ENCODE measurements at regions not wholly inside any gene's neighbourhood (a gene's known extent, or its start where the extent isn't known, plus 50 kb on each side); places are given as distances from the start of the nearest gene placed in this dataset.
"Not testable (repeated sequence)": the region's sequence is repeated elsewhere in the genome, so short reads cannot be mapped to it uniquely, and the experiment has no call there.

DNA sequence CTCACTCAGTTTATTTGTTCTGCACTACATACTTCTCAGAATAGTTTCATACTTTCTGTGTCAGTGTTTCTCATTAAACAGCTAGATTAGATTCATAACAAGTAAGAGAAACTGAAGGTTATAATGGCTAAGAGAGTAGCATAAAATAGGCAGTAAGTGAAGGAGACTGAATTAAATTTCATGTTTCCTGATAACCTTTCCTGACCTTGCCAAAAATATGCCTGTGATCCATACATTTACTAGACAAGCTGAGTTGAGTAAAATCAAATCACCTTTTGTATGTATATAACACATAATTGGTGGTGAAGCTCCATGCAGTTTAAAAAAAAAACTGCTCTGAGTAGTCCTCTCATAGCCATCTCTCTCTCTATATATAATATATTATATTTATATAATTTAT, 545.3 kb upstream of the PCDH20 start:
- ATAC-seq (ENCODE audit: poor library complexity): no peak
- intact Hi-C loops (cut with DNase I): no loop called here
- DNase-seq: no peak

DNA sequence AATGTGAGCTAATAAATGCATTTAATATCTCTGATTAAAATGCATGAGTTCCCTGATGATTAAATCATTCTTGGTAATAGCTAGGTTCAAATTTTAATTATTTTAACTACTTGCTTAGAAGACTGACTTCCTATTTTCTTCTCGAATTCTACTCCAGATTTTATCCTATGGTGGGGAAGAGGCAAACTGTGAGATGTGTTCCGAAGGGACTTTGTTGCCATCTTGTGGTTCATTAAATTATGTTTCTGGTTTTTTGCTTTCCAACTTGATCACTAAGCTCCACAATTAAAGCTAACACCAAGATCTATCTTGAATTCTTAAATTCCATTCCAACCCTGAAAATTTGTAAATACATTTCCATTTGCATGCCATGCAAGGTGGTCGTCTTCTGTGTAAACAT, 538.4 kb upstream of the PCDH20 start:
- DNase-seq (no peak), ATAC-seq (ENCODE audit: poor library complexity) (no peak)
- intact Hi-C loops (cut with DNase I): no loop called here

DNA sequence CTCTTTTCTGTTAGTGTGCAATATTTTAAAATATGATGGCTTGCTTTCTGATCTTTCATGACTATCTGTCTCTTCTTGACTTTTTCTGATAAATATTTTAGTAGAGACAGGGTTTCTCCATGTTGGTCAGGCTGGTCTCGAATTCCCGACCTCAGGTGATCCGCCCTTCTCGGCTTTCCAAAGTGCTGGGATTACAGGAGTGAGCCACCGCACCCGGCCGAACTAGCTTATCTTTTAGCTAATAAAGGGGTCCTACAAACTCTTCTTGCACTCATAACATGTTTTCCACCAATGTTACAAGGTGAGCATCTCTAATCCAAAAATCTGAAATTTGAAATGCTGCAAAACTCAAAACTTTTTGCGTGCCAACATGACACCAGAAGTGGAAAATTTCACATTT, 535.2 kb upstream of the PCDH20 start:
- no peak for ATAC-seq (ENCODE audit: poor library complexity)
- no peak for DNase-seq
- intact Hi-C loops (cut with DNase I): no loop called here

DNA sequence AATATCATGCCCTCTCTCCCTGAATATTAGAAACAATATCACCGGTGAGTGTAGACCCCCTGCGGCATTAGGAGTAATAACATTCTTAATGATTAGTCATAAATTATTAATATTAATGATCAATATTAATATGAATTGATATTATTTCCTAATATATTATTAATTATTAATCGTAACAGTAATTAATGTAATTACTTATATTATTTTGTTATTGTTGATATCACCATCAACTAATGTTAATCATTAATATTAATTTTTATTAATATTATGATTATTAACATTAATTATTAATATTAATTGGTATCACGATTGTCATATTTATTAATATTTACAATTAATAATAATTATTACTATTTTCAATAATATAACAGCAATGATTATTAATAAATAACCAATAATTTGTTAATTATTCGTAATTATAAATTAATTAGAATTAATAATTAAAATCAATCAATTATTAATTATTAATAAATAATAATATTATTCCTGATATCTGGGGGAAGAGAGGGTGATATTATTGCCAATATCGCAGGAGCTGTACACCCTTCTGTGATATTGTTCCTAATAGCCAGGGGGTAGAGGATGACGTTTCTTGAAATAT, 528.8 kb upstream of the PCDH20 start:
- DNase-seq: no peak
- ATAC-seq (ENCODE audit: poor library complexity): no peak
- intact Hi-C loops (cut with DNase I): no loop called here

DNA sequence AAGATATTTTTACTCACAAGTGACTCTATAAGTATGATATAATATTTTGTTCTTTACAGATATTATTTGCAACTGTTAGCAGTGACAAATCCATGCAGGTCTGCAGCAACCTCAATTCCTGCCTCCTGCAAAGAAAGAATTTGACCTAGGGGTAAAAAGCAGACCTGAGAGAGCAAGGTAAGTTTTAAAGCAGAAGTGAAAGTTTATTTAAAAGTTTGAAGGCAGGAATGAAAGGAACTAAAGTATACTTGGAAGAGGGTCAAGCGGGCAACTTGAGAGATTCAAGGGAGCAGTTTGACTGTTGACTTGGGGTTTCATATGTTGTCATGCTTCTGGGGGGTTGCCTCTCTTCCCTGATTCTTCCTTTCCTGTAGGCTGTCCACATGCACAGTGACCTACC, 520.1 kb upstream of the PCDH20 start:
- ATAC-seq (ENCODE audit: poor library complexity) (no peak), DNase-seq (no peak)
- intact Hi-C loops (cut with DNase I): no loop called here

DNA sequence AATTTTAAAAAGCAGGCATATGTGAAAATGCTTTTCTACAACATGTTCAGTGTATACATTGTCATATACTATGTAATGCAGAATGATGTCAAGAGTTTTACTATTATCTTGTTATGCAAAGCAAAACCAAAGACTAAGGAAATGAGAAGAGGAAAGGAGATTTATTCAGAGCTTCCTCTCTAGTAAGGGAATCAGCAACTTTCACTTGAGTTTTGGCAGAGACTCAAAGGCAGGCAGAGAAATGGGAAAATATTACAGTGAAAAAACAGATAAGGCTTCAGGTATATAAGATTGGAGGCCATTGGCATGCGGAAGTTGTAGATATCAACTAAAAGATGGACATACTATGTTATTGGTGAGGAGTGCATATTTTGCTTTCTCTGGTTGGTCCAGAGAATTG, 512.0 kb upstream of the PCDH20 start:
- DNase-seq (no peak), ATAC-seq (ENCODE audit: poor library complexity) (no peak)
- intact Hi-C loops (cut with DNase I): no loop called here

DNA sequence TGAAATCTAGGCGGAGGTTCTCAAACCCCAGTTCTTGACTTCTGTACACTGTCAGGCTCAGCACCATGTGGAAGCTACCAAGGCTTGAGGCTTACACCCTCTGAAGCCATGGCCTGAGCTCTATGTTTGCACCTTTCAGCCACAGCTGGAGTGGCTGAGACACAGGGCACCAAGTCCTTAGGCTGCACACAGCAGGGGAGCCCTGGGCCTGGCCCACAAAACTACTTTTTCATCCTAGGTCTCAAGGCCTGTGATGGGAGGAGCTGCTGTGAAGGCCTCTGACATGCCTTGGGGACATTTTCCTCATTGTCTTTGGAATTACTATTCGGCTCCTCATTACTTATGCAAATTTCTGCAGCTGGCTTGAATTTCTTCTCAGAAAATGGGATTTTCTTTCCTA, 503.2 kb upstream of the PCDH20 start:
- DNase-seq (no peak), ATAC-seq (ENCODE audit: poor library complexity) (no peak)
- intact Hi-C loops (cut with DNase I): no loop called here

DNA sequence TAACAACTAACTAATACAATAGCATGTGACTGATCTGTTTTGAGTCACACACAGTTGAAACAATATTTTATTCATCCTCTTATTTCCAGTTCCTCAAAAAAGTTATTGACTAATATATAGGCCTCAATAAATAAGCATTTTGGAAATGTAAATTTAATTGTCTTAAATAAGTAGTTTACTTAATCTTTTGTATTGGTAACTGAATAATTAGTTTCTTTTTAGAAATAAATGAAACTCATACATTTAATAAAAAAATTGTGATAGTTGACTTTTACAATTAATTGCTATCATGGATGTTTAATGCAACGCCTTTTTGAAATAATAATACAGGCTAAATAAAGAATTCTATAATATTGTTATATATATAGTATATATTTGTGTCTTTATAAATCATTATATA, 500.8 kb upstream of the PCDH20 start:
- ATAC-seq (ENCODE audit: poor library complexity) (no peak), DNase-seq (no peak)
- intact Hi-C loops (cut with DNase I): no loop called here

DNA sequence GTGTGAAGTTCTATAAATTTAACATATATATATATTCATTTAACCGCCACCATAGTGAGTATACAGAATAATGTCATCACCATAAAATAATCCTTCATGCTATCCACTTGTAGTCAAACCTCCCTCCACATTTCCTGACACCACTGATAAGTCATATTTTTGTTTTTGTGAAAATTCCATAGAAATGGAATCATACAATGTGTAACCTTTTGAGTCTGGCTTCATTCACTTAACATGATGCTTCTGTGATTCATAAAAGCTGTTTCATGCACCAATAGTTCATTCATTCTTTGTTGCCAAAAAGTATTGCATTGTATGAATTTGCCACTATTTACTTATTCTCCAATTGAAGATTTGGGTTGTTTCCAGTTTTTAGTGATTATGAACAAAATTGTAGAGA, 497.5 kb upstream of the PCDH20 start:
- DNase-seq: no peak
- no peak for ATAC-seq (ENCODE audit: poor library complexity)
- intact Hi-C loops (cut with DNase I): no loop called here

DNA sequence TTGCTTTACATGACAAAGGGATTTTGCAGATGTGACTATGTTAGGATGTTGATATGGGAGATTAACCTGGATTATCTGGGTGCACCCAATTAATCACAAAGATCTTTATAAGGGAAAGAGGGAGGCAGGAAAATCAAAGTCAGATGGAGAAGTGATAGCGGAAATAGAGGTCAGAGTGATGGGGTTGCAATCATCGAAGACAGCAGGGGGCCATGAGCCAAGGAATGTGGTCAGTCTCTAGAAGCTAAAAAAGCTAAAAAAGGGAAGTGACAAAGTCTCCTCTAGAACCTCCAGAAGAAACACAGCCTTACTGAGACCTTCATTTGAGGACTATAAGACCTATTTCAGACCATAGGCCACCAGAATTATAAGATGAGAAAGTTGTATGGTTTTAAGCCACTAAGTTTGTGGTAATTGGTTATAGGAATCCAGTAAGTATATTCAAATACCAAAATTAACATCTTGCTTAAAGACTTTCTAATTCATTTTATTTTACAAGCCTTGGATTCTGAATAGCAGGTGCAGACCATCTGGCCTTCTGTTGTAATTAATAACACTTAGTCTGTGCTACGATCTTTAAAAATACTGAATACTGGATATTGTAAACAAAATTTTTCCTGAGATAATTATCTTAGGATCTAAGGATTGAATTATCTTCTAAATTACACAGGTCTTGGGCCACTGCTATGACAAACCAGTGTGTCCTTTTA, 493.4 kb upstream of the PCDH20 start:
- ATAC-seq (ENCODE audit: poor library complexity): no peak
- intact Hi-C loops (cut with DNase I): no loop called here
- no peak for DNase-seq

DNA sequence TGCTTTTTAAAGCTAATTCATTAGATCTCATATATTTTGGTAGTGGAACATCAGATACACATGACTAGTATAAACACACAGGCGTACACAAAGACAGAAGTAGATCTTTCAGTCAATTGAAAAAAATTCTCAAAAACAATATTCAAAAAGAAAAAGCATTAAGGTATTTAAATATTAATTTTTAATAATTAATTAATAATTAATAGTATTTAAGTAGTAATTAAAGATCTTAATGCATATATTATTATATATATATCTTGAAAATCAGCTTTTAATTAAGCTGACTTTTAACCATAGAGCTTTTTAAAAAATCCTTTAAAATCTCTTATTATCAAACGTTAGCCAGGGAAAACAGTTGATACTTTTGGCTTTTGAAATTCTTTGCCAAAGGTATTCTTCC, 489.4 kb upstream of the PCDH20 start:
- intact Hi-C loops (cut with DNase I): no loop called here

DNA sequence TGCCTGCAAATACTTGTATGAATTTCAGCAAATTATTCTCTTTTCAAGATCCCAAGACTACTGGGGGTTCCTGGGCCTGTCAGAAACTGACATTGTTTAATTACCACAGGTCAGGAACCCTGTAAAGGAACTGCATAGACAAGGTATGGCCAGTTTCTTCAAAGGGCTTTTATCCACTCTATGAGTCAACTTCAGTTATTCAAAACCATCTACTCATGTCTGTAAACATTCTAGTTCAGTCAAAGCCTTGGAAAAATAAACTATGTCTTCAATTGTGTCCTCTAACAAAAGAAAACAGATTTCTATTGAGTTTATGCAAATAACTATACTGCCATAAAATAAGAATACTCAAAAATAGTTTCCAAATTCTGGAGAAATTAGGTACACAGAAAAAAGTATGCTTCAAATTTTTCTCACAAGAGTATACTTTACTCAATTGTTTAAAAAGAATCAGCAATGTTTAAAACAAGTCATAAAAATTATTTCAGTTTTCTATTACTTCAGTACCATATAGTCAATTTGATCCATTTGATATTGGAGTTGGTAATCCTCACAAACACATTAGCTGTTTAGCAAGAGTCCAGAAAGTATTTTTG, 486.4 kb upstream of the PCDH20 start:
- intact Hi-C loops (cut with DNase I): no loop called here
- DNase-seq (no peak), ATAC-seq (ENCODE audit: poor library complexity) (no peak)

More for the DNA sequence above, 489.4 kb upstream of the PCDH20 start:
- ATAC-seq (ENCODE audit: poor library complexity) (no peak), DNase-seq (no peak)

DNA sequence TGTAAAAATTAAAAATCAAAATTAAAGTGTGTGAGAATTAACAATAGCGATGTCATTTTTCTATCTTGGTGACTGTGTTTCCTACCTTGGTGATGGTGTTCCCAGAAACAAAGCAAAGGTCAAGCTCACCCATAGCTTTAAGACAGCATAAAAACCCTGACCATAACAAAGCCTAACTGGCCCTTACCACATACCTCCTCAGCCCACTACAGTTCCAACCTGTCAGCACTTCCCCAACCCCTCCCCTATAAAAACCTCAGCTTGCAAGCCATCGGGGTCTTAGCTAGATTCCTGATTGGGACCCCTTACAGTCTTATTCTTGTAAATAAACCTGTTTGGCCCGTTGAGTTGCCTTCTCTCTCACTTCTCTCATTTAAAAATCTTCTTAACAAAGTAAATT, 484.4 kb upstream of the PCDH20 start:
- no peak for DNase-seq
- intact Hi-C loops (cut with DNase I): no loop called here

DNA sequence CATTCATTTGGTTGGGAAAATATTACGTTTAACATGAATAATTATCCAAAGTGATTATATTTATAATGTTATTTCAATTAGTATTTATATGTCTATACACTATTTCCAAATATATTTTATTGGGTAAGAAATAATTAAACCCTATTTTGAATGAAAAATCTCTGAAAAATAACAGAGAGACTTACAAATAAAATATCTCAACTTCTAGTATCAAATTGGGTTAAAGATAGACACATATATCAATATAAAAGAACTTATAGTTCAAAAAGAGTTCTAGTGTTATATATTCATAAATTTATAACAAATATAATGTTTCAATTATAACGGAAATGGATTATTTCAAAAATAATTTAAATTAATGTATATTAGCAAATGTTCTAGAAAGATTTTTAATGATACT, 482.6 kb upstream of the PCDH20 start:
- ATAC-seq (ENCODE audit: poor library complexity) (no peak), DNase-seq (no peak)
- intact Hi-C loops (cut with DNase I): no loop called here

More for the DNA sequence above, 484.4 kb upstream of the PCDH20 start:
- no peak for ATAC-seq (ENCODE audit: poor library complexity)

DNA sequence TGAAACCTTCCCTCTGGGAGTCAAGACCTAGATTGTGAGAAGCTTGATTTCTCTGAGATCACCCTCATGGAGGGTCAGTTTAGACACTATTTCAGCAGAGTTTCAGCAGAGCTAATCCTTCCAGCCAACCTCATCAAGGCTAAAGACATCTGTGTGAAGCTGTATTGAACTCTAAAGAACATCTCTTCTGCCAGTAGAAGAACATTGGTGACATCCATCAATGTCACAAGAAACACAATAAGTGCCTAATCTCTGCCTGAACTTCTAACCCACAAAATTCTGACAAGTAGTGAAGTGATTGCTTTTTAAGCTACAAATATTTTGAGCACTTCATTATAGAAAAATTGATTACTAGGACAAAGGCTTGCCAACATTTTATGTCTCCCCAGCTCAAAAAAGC, 475.8 kb upstream of the PCDH20 start:
- intact Hi-C loops (cut with DNase I): no loop called here

DNA sequence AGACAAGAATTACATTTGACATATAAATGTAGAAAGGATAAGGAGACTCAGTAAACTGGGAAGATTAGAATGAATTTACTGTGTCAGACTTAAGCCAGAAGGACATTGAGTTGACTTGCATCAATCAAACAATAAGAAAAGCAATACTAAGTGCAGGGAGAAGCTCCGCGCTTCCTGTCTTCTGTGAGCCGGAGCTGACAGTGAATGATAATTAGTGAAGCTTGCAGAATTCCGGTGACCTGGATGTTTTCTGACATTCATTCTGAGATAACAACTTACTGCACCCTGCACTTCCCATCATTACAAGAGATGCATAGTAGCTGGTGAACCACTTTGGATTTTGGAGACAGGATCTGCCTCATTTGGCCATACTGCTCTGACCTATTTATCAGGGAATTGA, 469.2 kb upstream of the PCDH20 start:
- ATAC-seq (ENCODE audit: poor library complexity): no peak
- intact Hi-C loops (cut with DNase I): no loop called here
- DNase-seq: no peak

More for the DNA sequence above, 475.8 kb upstream of the PCDH20 start:
- DNase-seq: no peak
- no peak for ATAC-seq (ENCODE audit: poor library complexity)

DNA sequence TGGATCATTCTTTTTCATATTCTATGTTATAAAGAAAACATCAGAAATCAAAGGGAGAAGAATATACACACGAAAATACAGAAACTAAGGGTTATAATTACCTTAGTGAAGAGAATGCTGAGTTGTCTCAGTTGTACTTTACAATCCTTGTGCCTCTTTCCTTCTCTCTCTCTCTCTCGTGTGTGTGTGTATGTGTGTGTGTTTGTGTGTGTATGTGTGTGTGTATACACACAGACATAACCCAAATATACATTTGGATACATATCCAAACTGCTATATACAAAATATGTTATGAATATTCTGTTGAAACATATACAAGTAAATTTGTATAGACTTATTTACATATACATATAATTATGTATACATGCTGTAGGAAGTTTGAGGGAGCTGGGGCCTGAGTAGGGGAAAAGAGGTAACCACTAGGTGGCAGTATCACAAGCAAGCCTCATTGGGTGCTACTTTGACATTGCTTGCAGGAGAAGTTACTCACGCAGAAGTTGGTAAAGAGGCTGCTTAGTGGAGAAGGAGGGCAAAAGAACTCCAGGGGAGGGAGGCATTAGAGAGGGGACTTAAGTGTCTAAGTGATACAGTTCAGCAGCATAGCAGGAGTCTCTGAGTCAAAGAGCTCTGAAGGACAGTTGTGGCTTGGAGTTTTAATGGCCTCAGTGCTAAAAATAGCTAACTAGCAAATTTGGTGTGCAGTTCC, 465.1 kb upstream of the PCDH20 start:
- intact Hi-C loops (cut with DNase I): no loop called here
- ATAC-seq (ENCODE audit: poor library complexity) (no peak), DNase-seq (no peak)

DNA sequence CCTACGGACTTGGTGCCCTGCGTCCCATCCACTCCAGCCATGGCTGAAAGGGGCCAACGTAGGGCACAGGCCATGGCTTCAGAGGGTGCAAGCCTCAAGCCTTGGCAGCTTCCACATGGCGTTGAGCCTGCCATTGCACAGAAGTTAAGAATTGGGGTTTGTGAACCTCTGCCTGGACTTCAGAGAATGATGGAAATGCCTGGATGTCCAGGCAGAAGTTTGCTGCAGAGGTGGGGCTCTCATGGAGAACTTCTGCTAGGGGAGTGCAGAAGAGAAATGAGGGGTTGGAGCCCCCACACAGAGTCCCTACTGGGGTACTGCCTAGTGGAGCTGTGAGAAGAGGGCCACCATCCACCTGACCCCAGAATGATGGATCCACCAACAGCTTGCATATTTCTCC, 462.9 kb upstream of the PCDH20 start:
- intact Hi-C loops (cut with DNase I); ATAC-seq (ENCODE audit: poor library complexity); DNase-seq: not testable (repeated sequence)

DNA sequence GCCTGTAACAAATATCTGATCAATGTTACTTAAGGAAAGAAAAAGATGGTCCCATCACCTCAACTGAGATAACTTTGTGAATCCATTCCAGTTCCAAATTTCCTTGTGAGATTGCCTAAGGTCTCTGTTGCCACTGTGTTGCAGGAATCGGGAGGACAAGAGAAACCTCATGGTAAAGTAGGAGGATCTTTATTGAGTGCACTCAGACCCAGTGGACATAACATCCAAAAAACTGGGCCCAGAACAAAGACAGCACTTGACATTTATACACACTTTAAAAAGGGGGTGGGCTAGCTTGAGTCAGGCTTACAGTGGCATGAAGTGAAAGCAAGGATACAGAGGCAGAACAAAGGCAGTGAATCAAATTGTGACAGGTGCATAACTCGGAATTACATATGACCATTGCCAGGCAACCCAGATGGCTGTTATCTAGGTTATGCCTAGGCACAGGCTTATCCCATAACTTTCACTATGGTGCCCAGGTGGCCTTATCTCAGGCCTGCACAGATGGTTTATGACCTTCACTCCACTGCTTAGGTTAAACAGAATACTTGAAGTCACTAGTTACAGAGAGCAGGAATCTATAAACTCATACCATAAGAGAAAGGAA, 459.4 kb upstream of the PCDH20 start:
- ATAC-seq (ENCODE audit: poor library complexity) (no peak), DNase-seq (no peak)
- intact Hi-C loops (cut with DNase I): no loop called here

DNA sequence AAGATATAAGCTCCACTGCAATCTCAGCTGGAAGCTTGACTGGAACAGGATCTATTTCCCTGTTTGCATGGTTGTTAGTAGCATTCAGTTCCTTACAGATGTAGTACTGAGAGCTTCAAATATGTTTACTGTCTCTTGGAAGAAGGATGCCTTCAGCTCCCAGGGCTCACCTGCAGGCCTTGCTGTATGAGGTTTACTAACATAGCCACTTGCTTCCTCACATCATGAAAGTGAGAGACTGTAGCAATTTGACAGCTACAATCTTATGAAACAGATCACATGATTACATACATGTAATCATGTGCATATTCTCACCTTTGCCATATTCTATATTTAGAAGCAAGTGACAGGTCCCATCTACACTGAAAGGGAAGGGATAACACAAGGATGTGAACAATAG, 458.1 kb upstream of the PCDH20 start:
- no peak for DNase-seq
- intact Hi-C loops (cut with DNase I): no loop called here

More for the DNA sequence above, 458.1 kb upstream of the PCDH20 start:
- no peak for ATAC-seq (ENCODE audit: poor library complexity)
